Activated CD4-positive, alpha-beta T cell treated with anti-CD3 and anti-CD28 coated beads, Interleukin-2, amount 10 ng/mL, durations not matched to agents 24 days and 14 days (primary cell): ENCODE measurements at regions not wholly inside any gene's neighbourhood (a gene's known extent, or its start where the extent isn't known, plus 50 kb on each side); places are given as distances from the start of the nearest gene placed in this dataset.

Experiments used
- DNase-seq: peaks from one replicate; pipeline ENCODE4 v3.0.0; 2022
- H3K27ac Mint-ChIP-seq: one replicate; pipeline ENCODE4 v1.8.0; 2022; ENCODE audit warnings: mild to moderate bottlenecking, mixed read lengths
- H3K27me3 Mint-ChIP-seq: one replicate; pipeline ENCODE4 v1.8.0; 2022; ENCODE audit warnings: mixed read lengths
- H3K36me3 Mint-ChIP-seq: one replicate; pipeline ENCODE4 v1.8.0; 2022; ENCODE audit warnings: low read depth, mild to moderate bottlenecking, mixed read lengths
- H3K4me1 Mint-ChIP-seq: one replicate; pipeline ENCODE4 v1.8.0; 2021; ENCODE audit warnings: mixed read lengths
- H3K4me3 Mint-ChIP-seq: one replicate; pipeline ENCODE4 v1.8.0; 2022; ENCODE audit warnings: mild to moderate bottlenecking, moderate library complexity, mixed read lengths
- H3K9me3 Mint-ChIP-seq: one replicate; pipeline ENCODE4 v1.8.0; 2021; ENCODE audit warnings: mixed read lengths
- intact Hi-C: fragments of 100-400 bp; cut with micrococcal nuclease; formaldehyde crosslinking; loops from one replicate; pipeline ENCODE4 v1.15.1; 2023

GRCh38 chr16:86334079-86334635 is 176.2 kb upstream of the FOXF1 start:
- Mint-ChIP-seq H3K9me3 (no peaks in the 10 kb centered on the region), H3K36me3 (no peaks in the 10 kb centered on the region), H3K27me3 (peaks cover 10% of the 10 kb centered on the region), H3K4me1 (no peaks in the 10 kb centered on the region), H3K27ac (no peak overlapping the region), H3K4me3 (no peak overlapping the region)
- intact Hi-C loops = no loop called here
- DNase-seq = no peak

- H3K4me1 Mint-ChIP-seq = no peaks in the 10 kb centered on the region
- no peak overlapping the region for H3K27ac Mint-ChIP-seq
- H3K9me3 Mint-ChIP-seq = no peaks in the 10 kb centered on the region
- intact Hi-C loops = no loop called here
- no peak overlapping the region for H3K4me3 Mint-ChIP-seq
- peaks cover 8% of the 10 kb centered on the region for H3K27me3 Mint-ChIP-seq
- no peak for DNase-seq
- no peaks in the 10 kb centered on the region for H3K36me3 Mint-ChIP-seq
Observed at GRCh38 chr16:86335266-86336172, 174.8 kb upstream of the FOXF1 start.

GRCh38 chr16:86337138-86337537 is 173.2 kb upstream of the FOXF1 start:
- no peak for DNase-seq
- no peak overlapping the region for H3K27ac Mint-ChIP-seq
- H3K4me3 Mint-ChIP-seq = no peak overlapping the region
- no peaks in the 10 kb centered on the region for H3K9me3 Mint-ChIP-seq
- peaks cover 12% of the 10 kb centered on the region for H3K27me3 Mint-ChIP-seq
- no peaks in the 10 kb centered on the region for H3K36me3 Mint-ChIP-seq
- intact Hi-C loops = no loop called here
- H3K4me1 Mint-ChIP-seq = no peaks in the 10 kb centered on the region

GRCh38 chr16:86337581-86338402 is 172.5 kb upstream of the FOXF1 start:
- intact Hi-C loops = no loop called here
- H3K4me3 Mint-ChIP-seq = no peak overlapping the region
- no peak overlapping the region for H3K27ac Mint-ChIP-seq
- H3K4me1 Mint-ChIP-seq = no peaks in the 10 kb centered on the region
- H3K36me3 Mint-ChIP-seq = no peaks in the 10 kb centered on the region
- no peaks in the 10 kb centered on the region for H3K9me3 Mint-ChIP-seq
- DNase-seq = no peak
- H3K27me3 Mint-ChIP-seq = peaks cover 16% of the 10 kb centered on the region

GRCh38 chr16:86338403-86339115 is 171.8 kb upstream of the FOXF1 start:
- intact Hi-C loops = no loop called here
- H3K27me3 Mint-ChIP-seq = peaks cover 21% of the 10 kb centered on the region
- no peak for DNase-seq
- no peak overlapping the region for H3K27ac Mint-ChIP-seq
- no peak overlapping the region for H3K4me3 Mint-ChIP-seq
- H3K4me1 Mint-ChIP-seq = no peaks in the 10 kb centered on the region
- no peaks in the 10 kb centered on the region for H3K9me3 Mint-ChIP-seq
- H3K36me3 Mint-ChIP-seq = no peaks in the 10 kb centered on the region

GRCh38 chr16:86342161-86342834 is 168.0 kb upstream of the FOXF1 start:
- Mint-ChIP-seq H3K4me3 (no peak overlapping the region), H3K4me1 (no peaks in the 10 kb centered on the region), H3K27ac (no peak overlapping the region), H3K27me3 (peaks cover 32% of the 10 kb centered on the region), H3K36me3 (no peaks in the 10 kb centered on the region), H3K9me3 (no peaks in the 10 kb centered on the region)
- no peak for DNase-seq
- intact Hi-C loops = loop anchor here (5.0 kb wide), 1 partner anchor 175 kb away; no protein-coding TSS in a partner anchor

GRCh38 chr16:86343027-86343795 is 167.1 kb upstream of the FOXF1 start:
- Mint-ChIP-seq H3K36me3 (no peaks in the 10 kb centered on the region), H3K4me3 (no peak overlapping the region), H3K4me1 (no peaks in the 10 kb centered on the region), H3K27me3 (peaks cover 32% of the 10 kb centered on the region), H3K27ac (no peak overlapping the region), H3K9me3 (no peaks in the 10 kb centered on the region)
- DNase-seq = no peak
- intact Hi-C loops = loop anchor here (5.0 kb wide), 1 partner anchor 174 kb away; no protein-coding TSS in a partner anchor

- H3K9me3 Mint-ChIP-seq = no peaks in the 10 kb centered on the region
- peaks cover 32% of the 10 kb centered on the region for H3K27me3 Mint-ChIP-seq
- no peaks in the 10 kb centered on the region for H3K36me3 Mint-ChIP-seq
- no peak for DNase-seq
- H3K27ac Mint-ChIP-seq = no peak overlapping the region
- no peak overlapping the region for H3K4me3 Mint-ChIP-seq
- H3K4me1 Mint-ChIP-seq = no peaks in the 10 kb centered on the region
- intact Hi-C loops = loop anchor here (5.0 kb wide), 1 partner anchor 173 kb away; no protein-coding TSS in a partner anchor
Observed at GRCh38 chr16:86343796-86344585, 166.3 kb upstream of the FOXF1 start.

GRCh38 chr16:86344586-86344871 is 165.8 kb upstream of the FOXF1 start:
- H3K27me3 Mint-ChIP-seq = peaks cover 32% of the 10 kb centered on the region
- no peak overlapping the region for H3K27ac Mint-ChIP-seq
- no peaks in the 10 kb centered on the region for H3K9me3 Mint-ChIP-seq
- no peak for DNase-seq
- intact Hi-C loops = loop anchor here (5.0 kb wide), 1 partner anchor 173 kb away; no protein-coding TSS in a partner anchor
- H3K36me3 Mint-ChIP-seq = no peaks in the 10 kb centered on the region
- H3K4me3 Mint-ChIP-seq = no peak overlapping the region
- H3K4me1 Mint-ChIP-seq = no peaks in the 10 kb centered on the region

GRCh38 chr16:86344881-86345280 is 165.4 kb upstream of the FOXF1 start:
- Mint-ChIP-seq H3K9me3 (no peaks in the 10 kb centered on the region), H3K4me1 (no peaks in the 10 kb centered on the region), H3K4me3 (no peak overlapping the region), H3K27me3 (peaks cover 32% of the 10 kb centered on the region), H3K27ac (no peak overlapping the region), H3K36me3 (no peaks in the 10 kb centered on the region)
- no peak for DNase-seq
- intact Hi-C loops = loop anchor here (5.0 kb wide), 1 partner anchor 172 kb away; no protein-coding TSS in a partner anchor

- Mint-ChIP-seq H3K36me3 (no peaks in the 10 kb centered on the region), H3K27ac (no peak overlapping the region), H3K9me3 (no peaks in the 10 kb centered on the region), H3K4me3 (no peak overlapping the region), H3K27me3 (peaks cover 32% of the 10 kb centered on the region), H3K4me1 (no peaks in the 10 kb centered on the region)
- DNase-seq = no peak
- intact Hi-C loops = no loop called here
Observed at GRCh38 chr16:86345516-86345915, 164.8 kb upstream of the FOXF1 start.

- Mint-ChIP-seq H3K36me3 (no peaks in the 10 kb centered on the region), H3K4me1 (no peaks in the 10 kb centered on the region), H3K27ac (no peak overlapping the region), H3K27me3 (peaks cover 34% of the 10 kb centered on the region), H3K4me3 (no peak overlapping the region), H3K9me3 (no peaks in the 10 kb centered on the region)
- intact Hi-C loops = no loop called here
- no peak for DNase-seq
Observed at GRCh38 chr16:86346034-86346433, 164.3 kb upstream of the FOXF1 start.
